GM12873 (cell line): ENCODE measurements at regions not wholly inside any gene's neighbourhood (a gene's known extent, or its start where the extent isn't known, plus 50 kb on each side); places are given as distances from the start of the nearest gene placed in this dataset.

Source experiments
- CTCF ChIP-seq: IDR thresholded peaks from 2 replicates; pipeline ENCODE4 v1.5.1; 2012; ENCODE audit warnings: low read depth, mild to moderate bottlenecking, moderate library complexity, low read length, control low read depth; ENCODE audit not compliant: insufficient read depth; ENCODE audit errors: missing control alignments

- TF ChIP-seq CTCF = no peak
These were observed 150.5 kb upstream of the ELL2 start for GRCh38 chr5:96112123-96112670.

DNA sequence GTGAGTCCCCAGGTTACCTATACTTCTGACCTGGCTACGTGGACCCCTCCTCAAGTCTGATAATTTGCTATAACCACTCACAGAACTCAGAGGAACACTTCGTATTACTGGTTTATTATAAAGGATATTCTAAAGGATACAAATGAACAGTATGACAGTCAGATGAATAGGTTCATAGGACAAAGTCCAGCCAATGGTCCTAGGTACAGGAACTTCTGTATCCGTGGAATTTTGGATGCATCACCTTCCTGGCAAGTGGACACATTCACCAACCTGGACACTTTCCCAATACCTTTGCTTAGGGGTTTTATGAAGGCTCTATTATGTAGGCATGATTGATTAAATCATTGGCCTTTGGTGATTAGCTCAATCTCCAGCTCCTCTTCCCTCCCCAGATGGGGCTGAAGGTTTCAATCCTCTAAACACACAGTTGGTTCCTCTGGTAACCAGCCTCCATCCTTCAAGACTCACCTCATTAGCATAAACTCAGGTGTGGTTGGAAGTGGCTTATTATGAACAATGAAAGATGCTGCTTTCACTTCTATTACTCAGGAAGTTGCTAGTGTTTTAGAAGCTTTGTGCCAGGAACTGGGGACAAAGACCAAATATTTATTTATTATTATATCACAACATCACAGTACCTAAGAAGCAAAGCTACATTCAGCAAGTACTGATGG lies 149.6 kb upstream of the ELL2 start:
- no peak for TF ChIP-seq CTCF

GRCh38 chr5:96110300-96110699 lies 148.6 kb upstream of the ELL2 start:
- no peak for TF ChIP-seq CTCF

DNA sequence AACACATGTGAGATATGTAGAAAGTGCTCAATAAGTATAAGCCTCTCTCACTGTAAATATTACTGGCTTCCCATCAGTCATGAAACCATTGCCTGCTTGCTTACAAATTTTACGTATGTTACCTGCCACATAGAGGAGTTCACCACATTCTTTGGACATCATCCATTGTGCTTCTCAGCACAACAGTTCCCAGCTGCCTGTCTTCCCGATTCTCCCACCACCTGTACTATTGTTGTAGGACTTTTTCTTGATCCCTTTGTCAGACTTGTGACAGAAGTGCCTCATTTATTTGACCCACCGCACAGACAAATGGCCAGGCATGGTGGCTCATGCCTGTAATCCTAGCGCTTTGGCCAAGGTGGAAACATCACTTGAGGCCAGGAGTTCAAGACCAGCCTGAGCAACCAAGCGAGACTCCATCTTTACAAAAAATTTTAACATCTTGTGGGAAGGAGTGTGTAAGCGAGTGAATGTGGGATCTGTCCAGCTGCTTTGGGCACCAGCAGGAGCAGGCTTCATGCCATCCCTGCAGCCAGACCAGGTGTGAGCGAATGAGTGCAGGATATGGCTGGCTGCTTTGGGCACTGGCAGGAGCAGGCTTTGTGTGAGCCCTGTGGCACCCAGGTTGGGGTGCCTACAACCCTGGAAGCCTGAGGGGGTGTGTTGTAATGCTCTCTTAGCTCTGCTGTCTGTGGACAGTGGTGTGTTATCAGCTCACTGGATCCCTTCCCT lies 139.9 kb upstream of the ELL2 start:
- TF ChIP-seq CTCF = no peak

- no peak for TF ChIP-seq CTCF
These were observed 135.1 kb upstream of the ELL2 start for GRCh38 chr5:96096724-96097123.

DNA sequence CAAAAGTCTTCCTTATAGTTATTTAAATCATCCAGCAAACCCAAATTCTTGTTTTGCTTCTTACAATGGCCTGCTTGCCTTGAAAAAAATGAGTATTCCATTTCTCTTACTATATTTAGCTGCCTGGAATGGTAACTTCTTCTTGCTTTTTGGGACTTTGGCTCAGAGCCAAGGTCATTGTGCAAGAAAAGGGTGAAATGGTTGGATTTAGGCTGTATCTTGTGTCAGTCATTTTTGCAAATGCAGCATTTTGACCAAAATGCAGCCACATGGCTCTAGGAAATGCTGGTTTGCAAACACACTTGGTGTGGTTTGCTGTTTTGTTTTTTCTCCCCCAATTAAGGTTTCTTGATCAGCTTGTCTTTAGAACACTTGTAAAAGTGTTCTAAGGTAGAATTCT lies 133.3 kb upstream of the ELL2 start:
- TF ChIP-seq CTCF = no peak

DNA sequence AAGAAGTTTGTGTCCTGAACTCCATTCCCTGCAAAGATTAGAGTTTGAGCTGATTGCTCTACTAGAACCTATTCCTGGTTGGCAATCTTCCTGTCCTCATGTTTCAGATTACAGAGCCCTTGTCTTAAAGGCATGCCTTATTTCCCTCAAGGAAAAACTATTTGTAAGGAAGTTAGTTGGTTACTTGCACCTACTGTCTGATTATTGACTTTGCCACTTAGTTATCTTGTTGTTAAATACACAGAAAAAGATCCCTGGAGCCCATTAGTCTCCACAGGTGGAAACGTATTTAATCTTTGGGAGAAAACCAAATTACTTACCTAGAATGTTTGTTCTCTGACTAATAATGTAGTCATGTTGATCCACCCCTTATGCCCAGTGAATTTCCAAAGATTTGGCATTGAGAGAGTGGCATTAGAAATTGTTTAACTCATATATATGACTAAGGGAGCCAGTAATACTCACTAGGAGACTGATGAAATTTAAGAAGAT lies 132.3 kb upstream of the ELL2 start:
- TF ChIP-seq CTCF = no peak
